Fibroblast of lung (primary cell): ENCODE measurements at regions not wholly inside any gene's neighbourhood (a gene's known extent, or its start where the extent isn't known, plus 50 kb on each side); places are given as distances from the start of the nearest gene placed in this dataset.

Experiments
- DNase-seq, 2 donors: peaks; one replicate each; pipeline versions ENCODE4 v3.0.0 to v3.0.0-alpha.2; 2010; ENCODE audit warnings: low read depth in 2 of 2
- H2AFZ ChIP-seq: 2 replicates; pipeline ENCODE4 v1.5.1; 2012; ENCODE audit warnings: low read length, control low read depth, inconsistent platforms
- H3K27ac ChIP-seq: 2 replicates; pipeline ENCODE4 v1.5.1; 2011; ENCODE audit warnings: low read length, control low read depth; ENCODE audit not compliant: insufficient read depth
- H3K27me3 ChIP-seq: 2 replicates; pipeline ENCODE4 v1.5.1; 2011; ENCODE audit warnings: mild to moderate bottlenecking, low read length; ENCODE audit not compliant: control insufficient read depth, insufficient read depth
- H3K36me3 ChIP-seq: 2 replicates; pipeline ENCODE4 v1.5.1; 2011; ENCODE audit warnings: low read length; ENCODE audit not compliant: control insufficient read depth, insufficient read depth
- H3K4me1 ChIP-seq: 2 replicates; pipeline ENCODE4 v1.5.1; 2011; ENCODE audit warnings: low read length; ENCODE audit not compliant: control insufficient read depth, insufficient read depth; ENCODE audit errors: extremely low read depth
- H3K4me2 ChIP-seq: 2 replicates; pipeline ENCODE4 v1.5.1; 2011; ENCODE audit warnings: low read length, control low read depth; ENCODE audit not compliant: insufficient read depth; ENCODE audit errors: extremely low read depth
- H3K4me3 ChIP-seq, 4 experiments: fragments of 200-600 bp in 1 of 4; sonication (generic) in 1 of 4; replicated peaks in 1 of 4; 2 replicates each; pipeline ENCODE4 v1.5.1; 2011 to 2016; ENCODE audit warnings: low read length in 4 of 4, low read depth in 3 of 4, mild to moderate bottlenecking in 3 of 4, control low read depth in 2 of 4, inconsistent platforms in 1 of 4, mixed read lengths in 1 of 4; ENCODE audit not compliant: insufficient read depth in 1 of 4; ENCODE audit errors: control extremely low read depth in 1 of 4
- H3K79me2 ChIP-seq: 2 replicates; pipeline ENCODE4 v1.5.1; 2012; ENCODE audit warnings: mild to moderate bottlenecking, low read length, inconsistent platforms; ENCODE audit not compliant: control insufficient read depth, insufficient read depth
- H3K9ac ChIP-seq: 2 replicates; pipeline ENCODE4 v1.5.1; 2011; ENCODE audit warnings: mild to moderate bottlenecking, low read length, control low read depth; ENCODE audit not compliant: insufficient read depth
- H3K9me3 ChIP-seq: 2 replicates; pipeline ENCODE4 v1.5.1; 2012; ENCODE audit warnings: low read depth, low read length; ENCODE audit not compliant: control insufficient read depth, insufficient read depth
- H4K20me1 ChIP-seq: 2 replicates; pipeline ENCODE4 v1.5.1; 2011; ENCODE audit warnings: low read length; ENCODE audit not compliant: control insufficient read depth, insufficient read depth; ENCODE audit errors: extremely low read depth
- CTCF ChIP-seq, 2 donors: IDR thresholded peaks in 1 of 2; conservative IDR thresholded peaks in 1 of 2; 1 replicate in 1 of 2; 2 replicates in 1 of 2; pipeline ENCODE4 v1.5.1; 2011 to 2012; ENCODE audit warnings: low read length in 2 of 2, control low read depth in 1 of 2, inconsistent platforms in 1 of 2, low read depth in 1 of 2, mild to moderate bottlenecking in 1 of 2
- EZH2 ChIP-seq: IDR thresholded peaks from 2 replicates; pipeline ENCODE4 v1.5.1; 2012; ENCODE audit warnings: low read length, control low read depth, mild to moderate bottlenecking; ENCODE audit errors: missing control alignments

- Histone ChIP-seq H3K27ac (no peak overlapping the region), H3K27me3 (no peaks in the 10 kb centered on the region), H2AFZ (no peak overlapping the region), H4K20me1 (no peaks in the 10 kb centered on the region), H3K36me3 (no peaks in the 10 kb centered on the region), H3K79me2 (no peaks in the 10 kb centered on the region), H3K9me3 (no peaks in the 10 kb centered on the region), H3K4me2 (no peak overlapping the region), H3K9ac (no peak overlapping the region), H3K4me3 (no peak overlapping the region), H3K4me1 (no peaks in the 10 kb centered on the region)
- no peak for TF ChIP-seq CTCF (conservative IDR thresholded peaks at IDR 0.05 in 1 of 2, IDR thresholded peaks at IDR 0.05 in 1 of 2; ENCODE audit: low read depth in 1 of 2, low read length in 2 of 2)
- TF ChIP-seq EZH2, result no peak
- no peak for DNase-seq
Observed at GRCh38 chr10:60574388-60574787, 184.7 kb upstream of the ANK3 start.

GRCh38 chr10:60573336-60573735 lies 183.7 kb upstream of the ANK3 start:
- H3K79me2 ChIP-seq, result no peaks in the 10 kb centered on the region
- no peak overlapping the region for H3K4me3 ChIP-seq
- no peaks in the 10 kb centered on the region for H3K27me3 ChIP-seq
- peak in 1 of 2 donors; percentile 47 for DNase-seq
- H3K9me3 ChIP-seq, result no peaks in the 10 kb centered on the region
- no peak overlapping the region for H3K4me2 ChIP-seq
- TF ChIP-seq CTCF (conservative IDR thresholded peaks at IDR 0.05 in 1 of 2, IDR thresholded peaks at IDR 0.05 in 1 of 2; ENCODE audit: low read depth in 1 of 2, low read length in 2 of 2) (no peak), EZH2 (no peak)
- no peaks in the 10 kb centered on the region for H4K20me1 ChIP-seq
- no peak overlapping the region for H2AFZ ChIP-seq
- no peaks in the 10 kb centered on the region for H3K4me1 ChIP-seq
- no peaks in the 10 kb centered on the region for H3K36me3 ChIP-seq
- H3K27ac ChIP-seq, result no peak overlapping the region
- H3K9ac ChIP-seq, result no peak overlapping the region

DNA sequence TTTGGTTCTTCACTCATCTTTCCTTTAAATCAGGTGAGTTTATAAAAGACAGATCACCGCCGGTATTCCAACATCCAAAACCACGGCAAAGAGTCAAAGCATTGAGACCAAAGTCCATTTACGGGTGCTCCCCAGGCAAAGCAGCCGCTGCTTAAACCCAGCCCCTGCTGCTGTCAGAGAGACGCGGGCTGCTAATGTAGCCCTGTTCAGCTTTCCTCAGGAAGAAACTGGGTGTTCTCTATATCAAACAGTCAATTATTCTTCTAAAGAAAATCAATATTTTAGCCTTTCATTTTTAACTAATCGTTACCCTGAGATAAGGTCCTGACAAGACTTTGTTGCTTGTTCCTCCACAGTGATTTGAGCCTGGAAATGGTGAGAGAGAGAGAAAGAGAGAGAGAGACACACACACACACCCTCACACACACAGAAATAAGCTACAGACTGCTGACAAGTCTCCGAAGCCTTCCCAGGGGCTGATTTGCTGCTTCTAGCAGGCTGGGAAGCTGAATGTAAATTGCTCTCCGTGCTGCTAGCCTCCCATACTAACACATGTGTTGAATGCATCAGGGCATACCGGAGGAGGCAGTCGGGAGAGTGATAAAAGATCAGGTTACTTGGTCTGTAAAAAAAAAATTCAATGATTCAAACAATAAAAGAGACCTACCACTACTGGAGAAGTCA lies 183.0 kb upstream of the ANK3 start:
- Histone ChIP-seq H4K20me1 (no peaks in the 10 kb centered on the region), H3K27ac (no peak overlapping the region), H3K4me3 (peak overlapping the region; percentile 14 to 75 (median 54)), H3K4me1 (no peaks in the 10 kb centered on the region), H2AFZ (peak overlapping the region; percentile 54), H3K9me3 (no peaks in the 10 kb centered on the region), H3K27me3 (no peaks in the 10 kb centered on the region), H3K4me2 (peak overlapping the region; percentile 89), H3K9ac (no peak overlapping the region), H3K79me2 (no peaks in the 10 kb centered on the region), H3K36me3 (no peaks in the 10 kb centered on the region)
- TF ChIP-seq CTCF (conservative IDR thresholded peaks at IDR 0.05 in 1 of 2, IDR thresholded peaks at IDR 0.05 in 1 of 2; ENCODE audit: low read depth in 1 of 2, low read length in 2 of 2) (no peak), EZH2 (no peak)
- peak; percentile 63 to 85 for DNase-seq
